Loucy (cell line): ENCODE measurements at regions not wholly inside any gene's neighbourhood (a gene's known extent, or its start where the extent isn't known, plus 50 kb on each side); places are given as distances from the start of the nearest gene placed in this dataset.

Experiments used
- EZH2phosphoT487 ChIP-seq: fragments of 200-600 bp; IDR thresholded peaks from 2 replicates; pipeline ENCODE4 v1.6.1; 2018; ENCODE audit warnings: antibody characterized with exemption, mild to moderate bottlenecking, moderate library complexity, borderline replicate concordance
- TF ChIP-seq, protein P1 (sequence below): fragments of 200-600 bp; sonication (generic); conservative IDR thresholded peaks from 2 replicates; pipeline ENCODE4 v1.5.1; 2014; ENCODE audit warnings: mild to moderate bottlenecking, antibody characterized with exemption, low read length

DNA sequence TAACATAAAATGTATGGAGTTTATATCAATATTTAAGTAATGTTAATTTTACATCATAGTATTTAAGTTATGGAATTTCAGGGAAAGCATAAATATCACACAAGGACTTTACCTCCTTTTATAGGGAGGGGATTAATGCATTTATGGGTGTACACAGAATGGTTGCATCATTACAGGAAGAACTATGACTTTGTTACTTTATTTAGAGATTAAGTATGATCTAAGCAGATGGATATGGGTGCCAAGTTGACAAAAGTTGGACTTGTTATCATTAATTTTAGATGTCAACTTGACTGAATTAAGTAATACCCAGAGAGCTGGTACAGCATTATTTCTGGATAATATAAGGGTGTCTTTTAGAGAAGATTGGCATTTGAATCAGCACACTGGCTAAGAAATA, 160.5 kb upstream of the CDH10 start:
- TF ChIP-seq, protein P1, sequence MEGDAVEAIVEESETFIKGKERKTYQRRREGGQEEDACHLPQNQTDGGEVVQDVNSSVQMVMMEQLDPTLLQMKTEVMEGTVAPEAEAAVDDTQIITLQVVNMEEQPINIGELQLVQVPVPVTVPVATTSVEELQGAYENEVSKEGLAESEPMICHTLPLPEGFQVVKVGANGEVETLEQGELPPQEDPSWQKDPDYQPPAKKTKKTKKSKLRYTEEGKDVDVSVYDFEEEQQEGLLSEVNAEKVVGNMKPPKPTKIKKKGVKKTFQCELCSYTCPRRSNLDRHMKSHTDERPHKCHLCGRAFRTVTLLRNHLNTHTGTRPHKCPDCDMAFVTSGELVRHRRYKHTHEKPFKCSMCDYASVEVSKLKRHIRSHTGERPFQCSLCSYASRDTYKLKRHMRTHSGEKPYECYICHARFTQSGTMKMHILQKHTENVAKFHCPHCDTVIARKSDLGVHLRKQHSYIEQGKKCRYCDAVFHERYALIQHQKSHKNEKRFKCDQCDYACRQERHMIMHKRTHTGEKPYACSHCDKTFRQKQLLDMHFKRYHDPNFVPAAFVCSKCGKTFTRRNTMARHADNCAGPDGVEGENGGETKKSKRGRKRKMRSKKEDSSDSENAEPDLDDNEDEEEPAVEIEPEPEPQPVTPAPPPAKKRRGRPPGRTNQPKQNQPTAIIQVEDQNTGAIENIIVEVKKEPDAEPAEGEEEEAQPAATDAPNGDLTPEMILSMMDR, result no peak
- TF ChIP-seq EZH2phosphoT487, result no peak
